ENCODE measurements at regions not wholly inside any gene's neighbourhood (a gene's known extent, or its start where the extent isn't known, plus 50 kb on each side); places are given as distances from the start of the nearest gene placed in this dataset.

GRCh38 chr4:137129845-137130244 is 402.4 kb downstream of the PCDH18 start:
- intact Hi-C loops (cut with DNase I; ENCODE audit: low total_unique reads), result no loop called here
- ATAC-seq (no peak), DNase-seq (no peak)
- no peak for TF ChIP-seq POLR2A (IDR thresholded peaks at IDR 0.05)
- TF ChIP-seq CTCF (IDR thresholded peaks at IDR 0.05 in 4 of 5, conservative IDR thresholded peaks at IDR 0.05 in 1 of 5), result no peak
- H3K36me3 ChIP-seq, result no peaks in the 10 kb centered on the region
- in situ Hi-C loops (cut with MboI; ENCODE audit: low sequenced_read_pairs in 4 of 4), result loop anchor here in 3 of 4 donors (10.0 to 25.0 kb wide), 4 partner anchors 732 to 1055 kb away; no protein-coding TSS in a partner anchor
- no peaks in the 10 kb centered on the region for H3K4me1 ChIP-seq
- no peaks in the 10 kb centered on the region for H3K9me3 ChIP-seq
- H3K27me3 ChIP-seq, result no peaks in the 10 kb centered on the region
- no peak overlapping the region for H3K27ac ChIP-seq
- no peak overlapping the region for H3K4me3 ChIP-seq

GRCh38 chr4:137129441-137129840 is 402.9 kb downstream of the PCDH18 start:
- Histone ChIP-seq H3K36me3 (no peaks in the 10 kb centered on the region), H3K4me3 (no peak overlapping the region), H3K4me1 (no peaks in the 10 kb centered on the region), H3K27me3 (no peaks in the 10 kb centered on the region), H3K9me3 (no peaks in the 10 kb centered on the region), H3K27ac (no peak overlapping the region)
- ATAC-seq (no peak), DNase-seq (no peak)
- intact Hi-C loops (cut with DNase I; ENCODE audit: low total_unique reads), result no loop called here
- in situ Hi-C loops (cut with MboI; ENCODE audit: low sequenced_read_pairs in 4 of 4), result loop anchor here in 3 of 4 donors (10.0 to 25.0 kb wide), 4 partner anchors 733 to 1055 kb away; no protein-coding TSS in a partner anchor
- TF ChIP-seq CTCF (IDR thresholded peaks at IDR 0.05 in 4 of 5, conservative IDR thresholded peaks at IDR 0.05 in 1 of 5) (no peak), POLR2A (IDR thresholded peaks at IDR 0.05) (no peak)

DNA sequence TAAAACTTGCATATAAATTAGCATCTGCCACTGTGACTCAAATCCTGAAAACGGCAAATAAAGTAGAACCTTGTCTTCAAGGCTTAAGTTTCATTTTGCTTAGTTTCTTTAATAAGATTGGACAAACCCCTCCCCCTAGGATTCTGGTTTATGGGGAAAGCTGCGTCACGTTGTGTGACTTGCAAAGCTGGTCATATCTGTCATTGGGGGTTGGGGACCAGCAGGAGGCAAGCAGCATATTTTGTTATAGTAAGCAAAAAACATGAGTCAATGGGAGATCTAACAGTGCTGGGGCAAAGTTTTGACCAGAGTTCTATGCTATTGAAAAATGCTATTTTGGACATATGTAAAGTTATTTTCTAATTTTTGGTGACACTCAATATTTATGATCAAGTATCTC is 407.3 kb downstream of the PCDH18 start:
- DNase-seq, result no peak
- no peak overlapping the region for H3K27ac ChIP-seq
- peak in 1 of 2 donors; percentile 30 for ATAC-seq

GRCh38 chr4:137124278-137124932 is 407.9 kb downstream of the PCDH18 start:
- Histone ChIP-seq H3K4me1 (no peaks in the 10 kb centered on the region), H3K9me3 (no peaks in the 10 kb centered on the region), H3K27ac (no peak overlapping the region), H3K4me3 (peak overlapping the region; percentile 34 to 49 (median 36)), H3K36me3 (no peaks in the 10 kb centered on the region), H3K27me3 (no peaks in the 10 kb centered on the region)
- TF ChIP-seq CTCF (IDR thresholded peaks at IDR 0.05 in 4 of 5, conservative IDR thresholded peaks at IDR 0.05 in 1 of 5) (peak in 4 of 5 experiments; percentile 19 to 54 (median 40)), POLR2A (IDR thresholded peaks at IDR 0.05) (no peak)
- in situ Hi-C loops (cut with MboI; ENCODE audit: low sequenced_read_pairs in 4 of 4) (loop anchor here in 3 of 4 donors (10.0 to 25.0 kb wide), 4 partner anchors 738 to 1060 kb away; no protein-coding TSS in a partner anchor), intact Hi-C loops (cut with DNase I; ENCODE audit: low total_unique reads) (no loop called here)
- DNase-seq (no peak), ATAC-seq (peak; percentile 89 to 96)

More for the DNA sequence above, 407.3 kb downstream of the PCDH18 start:
- Histone ChIP-seq H3K36me3 (no peaks in the 10 kb centered on the region), H3K4me1 (no peaks in the 10 kb centered on the region), H3K4me3 (peak overlapping the region; percentile 34 to 49 (median 36)), H3K27me3 (no peaks in the 10 kb centered on the region), H3K9me3 (no peaks in the 10 kb centered on the region)
- in situ Hi-C loops (cut with MboI; ENCODE audit: low sequenced_read_pairs in 4 of 4), result loop anchor here in 3 of 4 donors (10.0 to 25.0 kb wide), 4 partner anchors 737 to 1060 kb away; no protein-coding TSS in a partner anchor
- no peak for TF ChIP-seq CTCF (IDR thresholded peaks at IDR 0.05 in 4 of 5, conservative IDR thresholded peaks at IDR 0.05 in 1 of 5)
- no peak for TF ChIP-seq POLR2A (IDR thresholded peaks at IDR 0.05)
- intact Hi-C loops (cut with DNase I; ENCODE audit: low total_unique reads), result no loop called here
